Glutamatergic neuron (in vitro differentiated cells): ENCODE measurements at regions not wholly inside any gene's neighbourhood (a gene's known extent, or its start where the extent isn't known, plus 50 kb on each side); places are given as distances from the start of the nearest gene placed in this dataset.

ENCODE experiments used
- DNase-seq: peaks from one replicate; pipeline ENCODE4 v3.0.0; 2022
- H3K27ac Mint-ChIP-seq: one replicate; pipeline ENCODE4 v1.8.0; 2020; ENCODE audit warnings: mild to moderate bottlenecking, mixed read lengths, inconsistent platforms; ENCODE audit not compliant: unreplicated experiment
- H3K27me3 Mint-ChIP-seq: one replicate; pipeline ENCODE4 v1.8.0; 2020; ENCODE audit warnings: mild to moderate bottlenecking, moderate library complexity, mixed read lengths, inconsistent platforms; ENCODE audit not compliant: unreplicated experiment
- H3K36me3 Mint-ChIP-seq: one replicate; pipeline ENCODE4 v1.8.0; 2020; ENCODE audit warnings: mild to moderate bottlenecking, mixed read lengths, inconsistent platforms; ENCODE audit not compliant: unreplicated experiment
- H3K4me1 Mint-ChIP-seq: one replicate; pipeline ENCODE4 v1.8.0; 2020; ENCODE audit warnings: mild to moderate bottlenecking, low read depth, mixed read lengths, inconsistent platforms; ENCODE audit not compliant: unreplicated experiment
- H3K4me3 Mint-ChIP-seq: one replicate; pipeline ENCODE4 v1.8.0; 2020; ENCODE audit warnings: mild to moderate bottlenecking, mixed read lengths, inconsistent platforms; ENCODE audit not compliant: unreplicated experiment
- H3K9me3 Mint-ChIP-seq: one replicate; pipeline ENCODE4 v1.8.0; 2020; ENCODE audit warnings: mild to moderate bottlenecking, moderate library complexity, mixed read lengths, inconsistent platforms; ENCODE audit not compliant: unreplicated experiment
- CTCF ChIP-seq: fragments of 200-600 bp; sonication (generic); IDR thresholded peaks from one replicate; pipeline ENCODE4 v1.5.0; 2021; ENCODE audit not compliant: partially characterized antibody, unreplicated experiment

DNA sequence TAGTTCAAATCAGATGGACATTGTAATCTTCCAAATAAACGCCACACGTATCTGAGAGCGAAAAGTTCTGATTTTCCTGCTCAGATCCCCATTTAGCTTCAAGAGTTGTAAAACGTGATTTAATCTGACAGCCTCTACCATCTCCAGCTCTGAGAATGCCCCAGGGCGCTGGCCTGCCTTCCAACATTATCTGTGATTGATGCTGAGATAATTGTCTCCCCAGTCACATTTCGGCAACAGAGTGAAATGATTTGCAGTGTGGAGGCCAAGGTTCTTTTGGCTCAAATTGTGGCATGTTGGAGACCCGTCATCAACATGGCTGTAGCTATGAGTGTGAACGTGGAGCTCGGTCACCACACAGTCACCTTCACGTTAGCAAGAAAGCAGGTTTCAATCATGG is 283.4 kb downstream of the BRD1 start:
- H3K4me1 Mint-ChIP-seq: no peaks in the 10 kb centered on the region
- H3K27ac Mint-ChIP-seq: no peak overlapping the region
- no peak overlapping the region for H3K4me3 Mint-ChIP-seq
- no peaks in the 10 kb centered on the region for H3K36me3 Mint-ChIP-seq
- no peak for DNase-seq
- TF ChIP-seq CTCF: no peak
- H3K27me3 Mint-ChIP-seq: peaks cover 8% of the 10 kb centered on the region
- H3K9me3 Mint-ChIP-seq: peaks cover 21% of the 10 kb centered on the region

GRCh38 chr22:49543876-49544275 is 283.8 kb downstream of the BRD1 start:
- TF ChIP-seq CTCF: no peak
- peaks cover 22% of the 10 kb centered on the region for H3K9me3 Mint-ChIP-seq
- H3K4me1 Mint-ChIP-seq: no peaks in the 10 kb centered on the region
- no peaks in the 10 kb centered on the region for H3K36me3 Mint-ChIP-seq
- no peak for DNase-seq
- H3K27me3 Mint-ChIP-seq: peaks cover 7% of the 10 kb centered on the region
- no peak overlapping the region for H3K4me3 Mint-ChIP-seq
- no peak overlapping the region for H3K27ac Mint-ChIP-seq

DNA sequence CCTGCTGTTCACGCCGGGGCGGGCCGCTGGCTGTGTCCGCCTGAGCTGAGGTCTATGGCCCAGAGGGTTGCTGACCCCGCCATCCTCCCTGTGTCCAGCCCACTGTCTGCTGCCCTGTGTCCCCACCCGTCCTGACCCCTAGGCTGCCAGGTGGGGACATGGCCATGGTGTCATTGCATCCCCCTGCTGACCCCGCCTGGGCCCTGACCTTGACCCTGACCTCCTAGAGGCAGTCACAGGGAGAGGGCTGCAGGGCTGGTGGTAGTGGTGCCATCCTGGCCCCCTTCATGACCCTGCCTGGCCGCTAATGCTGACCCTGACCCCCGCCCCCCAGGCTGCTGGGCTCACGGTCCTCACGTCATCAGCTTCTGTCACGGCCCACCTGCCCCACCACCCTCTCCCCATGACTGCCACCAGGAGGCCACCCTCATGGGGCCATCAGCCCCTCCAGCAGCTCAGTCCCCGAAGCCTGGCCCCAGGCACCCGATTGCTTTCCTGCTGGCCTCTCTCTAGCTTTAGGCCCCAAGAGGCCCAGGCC is 285.9 kb downstream of the BRD1 start:
- H3K27ac Mint-ChIP-seq: no peak overlapping the region
- H3K36me3 Mint-ChIP-seq: no peaks in the 10 kb centered on the region
- H3K9me3 Mint-ChIP-seq: peaks cover 19% of the 10 kb centered on the region
- H3K4me1 Mint-ChIP-seq: no peaks in the 10 kb centered on the region
- peaks cover 3% of the 10 kb centered on the region for H3K27me3 Mint-ChIP-seq
- no peak overlapping the region for H3K4me3 Mint-ChIP-seq
- no peak for TF ChIP-seq CTCF
- no peak for DNase-seq

- H3K9me3 Mint-ChIP-seq: peaks cover 21% of the 10 kb centered on the region
- H3K4me3 Mint-ChIP-seq: no peak overlapping the region
- TF ChIP-seq CTCF: no peak
- no peak overlapping the region for H3K27ac Mint-ChIP-seq
- no peak for DNase-seq
- no peaks in the 10 kb centered on the region for H3K36me3 Mint-ChIP-seq
- H3K27me3 Mint-ChIP-seq: peaks cover 3% of the 10 kb centered on the region
- no peaks in the 10 kb centered on the region for H3K4me1 Mint-ChIP-seq
Observed at GRCh38 chr22:49540913-49541692, 286.6 kb downstream of the BRD1 start.
